Activated CD8-positive, alpha-beta T cell treated with anti-CD3 and anti-CD28 coated beads, Interleukin-2, amount 10 ng/mL, durations not matched to agents 7 days and 5 days (primary cell): ENCODE measurements at regions not wholly inside any gene's neighbourhood (a gene's known extent, or its start where the extent isn't known, plus 50 kb on each side); places are given as distances from the start of the nearest gene placed in this dataset.
"Not testable (repeated sequence)": the region's sequence is repeated elsewhere in the genome, so short reads cannot be mapped to it uniquely, and the experiment has no call there.

Source experiments
- ATAC-seq: fragments of 150-1000 bp; cut with Tn5 transposase; one replicate; pipeline ENCODE4 v1.10.0; 2021; ENCODE audit warnings: moderate library complexity
- CTCF ChIA-PET: fragments of 350-600 bp; sonication (Branson Sonifier 250); formaldehyde crosslinking; loops from one replicate; lab custom pipeline; 2021; ENCODE audit warnings: antibody characterized with exemption; lab: Charles Lee
- POLR2A ChIA-PET: fragments of 350-600 bp; sonication (Branson Sonifier 250); formaldehyde crosslinking; loops from one replicate; lab custom pipeline; 2021; ENCODE audit warnings: antibody characterized with exemption; lab: Charles Lee
- DNase-seq: peaks from one replicate; pipeline ENCODE4 v3.0.0-alpha.2; 2020
- H3K27ac Mint-ChIP-seq: one replicate; pipeline ENCODE4 v1.8.0; 2021; ENCODE audit warnings: mild to moderate bottlenecking, mixed read lengths
- H3K27me3 Mint-ChIP-seq: one replicate; pipeline ENCODE4 v1.8.0; 2021; ENCODE audit warnings: low read depth, mixed read lengths
- H3K36me3 Mint-ChIP-seq: one replicate; pipeline ENCODE4 v1.8.0; 2021; ENCODE audit warnings: low read depth, mixed read lengths
- H3K4me1 Mint-ChIP-seq: one replicate; pipeline ENCODE4 v1.8.0; 2021; ENCODE audit warnings: low read depth, mixed read lengths
- H3K4me3 Mint-ChIP-seq: one replicate; pipeline ENCODE4 v1.8.0; 2021; ENCODE audit warnings: mild to moderate bottlenecking, mixed read lengths
- H3K9me3 Mint-ChIP-seq: one replicate; pipeline ENCODE4 v1.8.0; 2022; ENCODE audit warnings: mixed read lengths; ENCODE audit not compliant: insufficient read depth

DNA sequence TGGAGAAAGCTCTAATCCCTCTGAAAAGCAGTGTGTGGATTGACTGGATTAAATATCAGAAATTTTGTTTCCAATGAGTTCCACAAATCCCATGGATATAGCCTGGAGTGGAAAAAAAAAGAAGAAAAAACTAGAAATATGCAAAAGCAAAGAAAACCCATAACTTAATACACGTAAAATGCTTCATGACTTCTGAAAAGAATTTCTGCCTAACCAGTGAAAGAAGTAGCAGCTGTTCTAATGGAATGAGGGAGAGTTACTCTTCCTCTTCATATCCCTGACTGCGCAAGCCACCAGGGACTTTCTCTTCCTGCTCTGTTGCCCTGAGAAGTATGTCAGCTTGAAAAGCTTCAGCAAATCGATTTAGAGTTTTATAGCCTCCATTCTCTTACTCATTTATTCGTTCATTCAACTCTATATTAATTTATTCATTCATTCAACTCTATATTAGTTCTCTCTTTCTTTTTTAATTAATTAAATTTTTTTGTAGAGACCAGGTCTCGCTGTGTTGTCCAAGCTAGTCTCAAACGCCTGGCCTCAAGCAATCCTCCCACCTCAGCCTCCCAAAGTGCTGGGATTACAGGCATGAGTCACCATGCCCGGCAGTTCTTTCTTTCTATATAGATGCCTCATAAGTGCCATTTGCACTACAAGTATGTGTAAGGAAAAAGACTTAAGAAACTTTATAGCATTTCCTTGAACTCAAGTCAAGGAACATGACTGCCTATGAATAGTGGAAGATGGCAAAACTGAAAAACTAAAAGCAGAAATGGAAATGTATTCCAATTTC, 447.3 kb upstream of the NRP1 start:
- no peaks in the 10 kb centered on the region for H3K9me3 Mint-ChIP-seq
- no peaks in the 10 kb centered on the region for H3K27me3 Mint-ChIP-seq
- ChIA-PET CTCF (no interaction called here), POLR2A (no interaction called here)
- H3K27ac Mint-ChIP-seq = no peak overlapping the region
- no peaks in the 10 kb centered on the region for H3K36me3 Mint-ChIP-seq
- H3K4me1 Mint-ChIP-seq = no peaks in the 10 kb centered on the region
- DNase-seq (no peak), ATAC-seq (no peak)
- no peak overlapping the region for H3K4me3 Mint-ChIP-seq

DNA sequence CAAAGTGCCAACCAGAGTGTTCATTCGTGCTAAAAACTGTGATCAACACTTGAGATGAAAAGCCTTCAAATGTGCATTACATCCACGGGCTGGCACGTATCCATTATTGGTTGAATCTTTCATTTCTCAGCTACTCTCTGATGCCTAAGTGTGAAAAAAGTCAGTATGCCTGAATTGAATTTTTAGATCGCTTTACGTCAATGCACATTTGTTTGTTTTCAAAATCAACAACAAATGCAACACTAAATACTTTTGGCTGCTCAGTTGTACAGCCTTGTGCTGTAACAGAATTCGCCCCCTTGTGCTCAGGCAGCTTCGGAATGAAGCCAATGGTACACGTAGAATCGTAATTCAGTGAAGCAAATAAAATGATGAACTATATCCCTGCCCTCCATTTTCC, 446.5 kb upstream of the NRP1 start:
- DNase-seq (no peak), ATAC-seq (no peak)
- Mint-ChIP-seq H3K36me3 (no peaks in the 10 kb centered on the region), H3K9me3 (no peaks in the 10 kb centered on the region), H3K27me3 (no peaks in the 10 kb centered on the region), H3K27ac (no peak overlapping the region), H3K4me3 (no peak overlapping the region), H3K4me1 (no peaks in the 10 kb centered on the region)
- ChIA-PET POLR2A (no interaction called here), CTCF (no interaction called here)

GRCh38 chr10:33777223-33777622, 442.8 kb upstream of the NRP1 start:
- ChIA-PET CTCF (no interaction called here), POLR2A (no interaction called here)
- H3K27ac Mint-ChIP-seq = no peak overlapping the region
- no peaks in the 10 kb centered on the region for H3K36me3 Mint-ChIP-seq
- H3K4me1 Mint-ChIP-seq = no peaks in the 10 kb centered on the region
- ATAC-seq (no peak), DNase-seq (no peak)
- peaks cover 4% of the 10 kb centered on the region for H3K9me3 Mint-ChIP-seq
- H3K4me3 Mint-ChIP-seq = no peak overlapping the region
- H3K27me3 Mint-ChIP-seq = no peaks in the 10 kb centered on the region

GRCh38 chr10:33776419-33777070, 442.1 kb upstream of the NRP1 start:
- ATAC-seq (no peak), DNase-seq (no peak)
- peaks cover 4% of the 10 kb centered on the region for H3K9me3 Mint-ChIP-seq
- no peaks in the 10 kb centered on the region for H3K4me1 Mint-ChIP-seq
- no peaks in the 10 kb centered on the region for H3K27me3 Mint-ChIP-seq
- POLR2A ChIA-PET = no interaction called here
- H3K36me3 Mint-ChIP-seq = no peaks in the 10 kb centered on the region
- no peak overlapping the region for H3K4me3 Mint-ChIP-seq
- CTCF ChIA-PET = no interaction called here
- no peak overlapping the region for H3K27ac Mint-ChIP-seq

GRCh38 chr10:33774857-33775256, 440.4 kb upstream of the NRP1 start:
- Mint-ChIP-seq H3K4me1 (no peaks in the 10 kb centered on the region), H3K36me3 (no peaks in the 10 kb centered on the region), H3K4me3 (no peak overlapping the region), H3K27ac (no peak overlapping the region), H3K27me3 (no peaks in the 10 kb centered on the region), H3K9me3 (peaks cover 4% of the 10 kb centered on the region)
- ATAC-seq (no peak), DNase-seq (no peak)
- ChIA-PET CTCF (no interaction called here), POLR2A (no interaction called here)

DNA sequence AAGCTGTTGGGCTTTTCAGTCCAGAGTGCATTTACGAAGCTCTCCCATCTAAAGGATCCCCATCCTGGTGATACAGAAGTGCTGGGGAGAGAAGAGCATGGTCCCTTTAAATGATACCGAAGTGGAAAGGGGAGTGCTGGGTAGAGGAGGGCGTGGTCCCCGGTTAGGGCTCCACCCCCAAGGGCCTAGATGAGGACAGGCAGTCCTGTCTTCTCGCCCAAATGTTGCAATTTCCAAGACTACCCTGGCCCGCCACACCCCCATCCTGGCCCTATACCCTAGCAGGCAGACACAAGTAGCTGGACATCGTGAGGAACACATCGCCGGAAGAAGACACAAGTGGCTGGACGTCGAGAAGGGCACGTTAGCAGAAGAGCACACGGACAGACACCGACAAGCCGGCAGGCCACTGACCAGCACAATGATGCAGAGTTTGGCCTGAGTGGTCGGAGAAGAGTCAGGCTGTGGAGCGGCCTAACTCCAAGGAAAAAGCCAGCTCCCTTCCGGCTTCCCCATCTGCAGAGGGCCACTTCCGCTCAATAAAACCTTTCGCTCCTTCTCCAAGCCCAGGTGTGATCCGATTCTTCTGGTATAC, 439.5 kb upstream of the NRP1 start:
- Mint-ChIP-seq H3K9me3 (peaks cover 4% of the 10 kb centered on the region), H3K27me3 (no peaks in the 10 kb centered on the region), H3K4me3 (no peak overlapping the region), H3K36me3 (no peaks in the 10 kb centered on the region), H3K4me1 (no peaks in the 10 kb centered on the region), H3K27ac (no peak overlapping the region)
- POLR2A ChIA-PET = no interaction called here
- CTCF ChIA-PET = no interaction called here
- no peak for DNase-seq
- ATAC-seq = no peak

GRCh38 chr10:33773253-33773573, 438.7 kb upstream of the NRP1 start:
- DNase-seq = no peak
- H3K9me3 Mint-ChIP-seq = peaks cover 4% of the 10 kb centered on the region
- ChIA-PET CTCF (no interaction called here), POLR2A (no interaction called here)
- no peak for ATAC-seq
- no peaks in the 10 kb centered on the region for H3K4me1 Mint-ChIP-seq
- H3K27me3 Mint-ChIP-seq = no peaks in the 10 kb centered on the region
- H3K27ac Mint-ChIP-seq = no peak overlapping the region
- H3K4me3 Mint-ChIP-seq = no peak overlapping the region
- H3K36me3 Mint-ChIP-seq = no peaks in the 10 kb centered on the region

DNA sequence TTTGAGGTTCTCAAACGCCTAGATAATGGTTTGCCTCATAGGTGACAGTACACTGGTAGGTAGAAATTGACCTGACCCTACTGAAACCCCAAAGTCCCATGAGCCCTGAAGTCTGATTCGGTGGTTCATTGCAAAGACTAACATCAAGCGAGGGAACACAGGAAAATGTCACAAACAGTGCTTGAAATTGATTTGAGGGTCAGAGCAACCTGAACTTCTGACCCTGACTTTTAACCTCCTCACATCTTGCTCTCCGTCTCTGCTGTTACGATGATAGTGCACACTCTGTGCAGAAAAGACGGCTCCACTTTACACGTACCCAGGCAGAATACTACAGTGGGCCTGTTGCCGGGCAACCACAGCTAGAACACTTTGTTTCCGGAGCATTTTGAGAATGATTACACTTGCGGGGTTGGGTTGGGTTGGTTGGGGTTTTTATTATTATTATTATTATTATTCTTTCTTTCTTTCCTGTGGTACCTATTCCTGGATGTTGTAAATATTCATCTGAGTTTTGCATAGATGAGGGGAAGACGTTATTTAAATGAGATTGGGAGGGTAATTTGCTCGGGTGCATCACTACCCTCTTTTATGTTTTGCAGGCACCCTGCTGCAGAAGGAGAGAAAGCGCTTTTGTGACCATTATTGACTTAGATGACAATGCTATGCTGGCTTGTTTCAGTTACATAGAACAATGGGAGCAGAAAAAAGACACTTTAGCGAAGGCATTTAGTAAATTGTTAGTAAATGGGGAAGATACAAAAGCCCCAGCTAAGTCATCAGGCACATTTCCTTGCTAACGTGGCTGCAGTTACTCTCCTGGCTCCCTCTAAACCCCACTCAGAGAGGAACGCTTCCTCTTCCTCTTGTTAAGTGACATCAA, 438.1 kb upstream of the NRP1 start:
- ATAC-seq = no peak
- ChIA-PET POLR2A (no interaction called here), CTCF (no interaction called here)
- H3K4me3 Mint-ChIP-seq = no peak overlapping the region
- H3K27ac Mint-ChIP-seq = no peak overlapping the region
- H3K9me3 Mint-ChIP-seq = peaks cover 4% of the 10 kb centered on the region
- H3K27me3 Mint-ChIP-seq = no peaks in the 10 kb centered on the region
- DNase-seq = no peak
- no peaks in the 10 kb centered on the region for H3K36me3 Mint-ChIP-seq
- H3K4me1 Mint-ChIP-seq = no peaks in the 10 kb centered on the region

- CTCF ChIA-PET, ATAC-seq, H3K9me3 Mint-ChIP-seq, POLR2A ChIA-PET, H3K4me3 Mint-ChIP-seq, H3K36me3 Mint-ChIP-seq, H3K4me1 Mint-ChIP-seq, DNase-seq, H3K27ac Mint-ChIP-seq, H3K27me3 Mint-ChIP-seq: not testable (repeated sequence)
Observed at GRCh38 chr10:33771856-33772255, 437.4 kb upstream of the NRP1 start.

DNA sequence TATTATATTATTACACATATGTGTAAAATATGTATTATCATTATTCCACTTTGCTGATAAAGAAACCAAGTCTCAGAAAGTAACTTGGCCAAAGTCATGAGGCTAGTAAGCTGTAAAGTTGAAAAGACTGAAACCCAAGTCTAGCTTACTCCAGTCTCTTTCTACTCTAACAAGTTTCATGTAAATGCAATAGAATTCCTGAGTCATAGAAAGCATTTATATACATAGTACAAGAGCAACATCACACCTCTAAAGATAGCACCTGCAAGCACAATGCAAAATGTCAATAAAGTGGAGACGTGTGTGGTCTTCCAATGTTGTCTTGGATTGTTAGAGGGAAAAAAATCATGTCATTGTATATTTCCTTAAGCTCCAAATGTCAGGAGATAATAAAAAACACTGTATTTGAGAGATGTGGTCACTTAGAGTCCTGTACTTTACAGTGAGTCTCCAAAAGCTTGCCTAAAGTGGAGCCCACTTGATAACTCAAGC, 430.3 kb upstream of the NRP1 start:
- Mint-ChIP-seq H3K27me3 (no peaks in the 10 kb centered on the region), H3K9me3 (peaks cover 4% of the 10 kb centered on the region), H3K4me1 (no peaks in the 10 kb centered on the region), H3K36me3 (no peaks in the 10 kb centered on the region), H3K4me3 (no peak overlapping the region), H3K27ac (no peak overlapping the region)
- no peak for DNase-seq
- CTCF ChIA-PET = no interaction called here
- ATAC-seq = no peak
- POLR2A ChIA-PET = no interaction called here

GRCh38 chr10:33760056-33760943, 425.8 kb upstream of the NRP1 start:
- Mint-ChIP-seq H3K9me3 (peaks cover 4% of the 10 kb centered on the region), H3K36me3 (no peaks in the 10 kb centered on the region), H3K27me3 (no peaks in the 10 kb centered on the region), H3K27ac (no peak overlapping the region), H3K4me3 (no peak overlapping the region), H3K4me1 (no peaks in the 10 kb centered on the region)
- ChIA-PET CTCF (no interaction called here), POLR2A (no interaction called here)
- ATAC-seq = no peak
- no peak for DNase-seq
